ENCODE measurements at regions not wholly inside any gene's neighbourhood (a gene's known extent, or its start where the extent isn't known, plus 50 kb on each side); places are given as distances from the start of the nearest gene placed in this dataset.

DNA sequence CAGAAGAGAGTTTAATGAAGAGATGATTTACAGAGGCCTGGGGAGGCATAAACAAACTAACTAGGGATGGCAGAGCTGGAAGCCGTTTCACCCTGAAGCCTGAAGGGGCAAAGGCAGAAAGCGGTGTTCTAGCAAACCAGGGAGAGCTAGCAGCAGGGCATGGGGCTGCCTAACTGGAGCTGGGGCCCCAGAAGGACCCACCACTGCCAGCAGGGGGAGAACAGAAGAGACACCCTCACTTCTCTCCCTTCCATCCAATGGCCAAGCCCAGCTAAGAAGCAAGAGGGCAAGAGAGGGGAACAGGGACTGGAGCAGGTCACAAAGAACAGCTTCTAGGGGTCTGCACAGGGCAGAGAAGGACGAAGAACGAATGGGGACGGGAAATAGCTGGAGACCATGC is 195.5 kb downstream of the KATNAL1 start:
- TF ChIP-seq EP300 (IDR thresholded peaks at IDR 0.05; ENCODE audit: borderline replicate concordance) (no peak), TAF1 (IDR thresholded peaks at IDR 0.05; ENCODE audit: low read depth) (no peak), CREB1 (IDR thresholded peaks at IDR 0.05; ENCODE audit: low read depth) (no peak), EGR1 (IDR thresholded peaks at IDR 0.05) (no peak), RAD21 (IDR thresholded peaks at IDR 0.05; ENCODE audit: low read depth) (no peak), CEBPB (IDR thresholded peaks at IDR 0.05) (no peak)
- TF ChIP-seq, protein P1, sequence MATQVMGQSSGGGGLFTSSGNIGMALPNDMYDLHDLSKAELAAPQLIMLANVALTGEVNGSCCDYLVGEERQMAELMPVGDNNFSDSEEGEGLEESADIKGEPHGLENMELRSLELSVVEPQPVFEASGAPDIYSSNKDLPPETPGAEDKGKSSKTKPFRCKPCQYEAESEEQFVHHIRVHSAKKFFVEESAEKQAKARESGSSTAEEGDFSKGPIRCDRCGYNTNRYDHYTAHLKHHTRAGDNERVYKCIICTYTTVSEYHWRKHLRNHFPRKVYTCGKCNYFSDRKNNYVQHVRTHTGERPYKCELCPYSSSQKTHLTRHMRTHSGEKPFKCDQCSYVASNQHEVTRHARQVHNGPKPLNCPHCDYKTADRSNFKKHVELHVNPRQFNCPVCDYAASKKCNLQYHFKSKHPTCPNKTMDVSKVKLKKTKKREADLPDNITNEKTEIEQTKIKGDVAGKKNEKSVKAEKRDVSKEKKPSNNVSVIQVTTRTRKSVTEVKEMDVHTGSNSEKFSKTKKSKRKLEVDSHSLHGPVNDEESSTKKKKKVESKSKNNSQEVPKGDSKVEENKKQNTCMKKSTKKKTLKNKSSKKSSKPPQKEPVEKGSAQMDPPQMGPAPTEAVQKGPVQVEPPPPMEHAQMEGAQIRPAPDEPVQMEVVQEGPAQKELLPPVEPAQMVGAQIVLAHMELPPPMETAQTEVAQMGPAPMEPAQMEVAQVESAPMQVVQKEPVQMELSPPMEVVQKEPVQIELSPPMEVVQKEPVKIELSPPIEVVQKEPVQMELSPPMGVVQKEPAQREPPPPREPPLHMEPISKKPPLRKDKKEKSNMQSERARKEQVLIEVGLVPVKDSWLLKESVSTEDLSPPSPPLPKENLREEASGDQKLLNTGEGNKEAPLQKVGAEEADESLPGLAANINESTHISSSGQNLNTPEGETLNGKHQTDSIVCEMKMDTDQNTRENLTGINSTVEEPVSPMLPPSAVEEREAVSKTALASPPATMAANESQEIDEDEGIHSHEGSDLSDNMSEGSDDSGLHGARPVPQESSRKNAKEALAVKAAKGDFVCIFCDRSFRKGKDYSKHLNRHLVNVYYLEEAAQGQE (IDR thresholded peaks at IDR 0.05; ENCODE audit: low read depth): no peak
- TF ChIP-seq, protein P2, sequence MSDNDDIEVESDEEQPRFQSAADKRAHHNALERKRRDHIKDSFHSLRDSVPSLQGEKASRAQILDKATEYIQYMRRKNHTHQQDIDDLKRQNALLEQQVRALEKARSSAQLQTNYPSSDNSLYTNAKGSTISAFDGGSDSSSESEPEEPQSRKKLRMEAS (IDR thresholded peaks at IDR 0.05): no peak

DNA sequence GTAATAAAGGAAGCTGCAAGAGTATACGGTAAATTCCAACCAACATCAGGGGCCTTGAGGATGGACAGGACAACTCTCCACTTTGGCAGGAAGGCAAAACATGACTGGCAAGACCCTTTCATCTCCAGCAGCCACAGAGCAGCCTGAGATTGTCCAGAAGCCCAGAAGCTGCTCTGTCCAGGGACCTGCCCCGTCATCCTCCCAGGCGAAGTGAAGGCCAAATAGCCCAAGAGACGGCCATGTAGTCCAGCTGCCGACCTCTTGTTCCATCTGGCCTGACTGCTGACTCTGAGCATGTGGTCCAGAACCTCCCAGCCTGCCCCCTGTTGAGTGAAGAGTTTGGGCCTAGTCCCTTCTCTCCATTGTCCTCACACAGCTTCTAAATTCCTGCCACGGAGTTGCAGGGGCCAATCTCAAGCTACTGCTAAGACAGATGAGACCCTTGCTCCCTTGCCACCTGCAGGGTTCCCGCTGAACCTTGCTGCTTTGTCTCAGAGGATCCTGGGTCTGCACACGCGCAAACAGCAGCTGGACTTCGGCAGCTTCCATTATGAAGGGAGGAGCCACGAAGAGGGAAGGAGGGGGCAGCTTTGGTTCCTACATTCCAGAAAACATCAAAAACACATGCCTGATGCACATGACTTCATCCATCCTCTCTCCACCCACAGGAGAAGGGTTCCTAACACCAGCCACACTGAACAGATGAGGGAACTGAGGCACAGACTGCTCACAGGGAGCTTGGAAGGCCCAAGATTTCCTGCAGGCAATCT is 196.9 kb downstream of the KATNAL1 start:
- TF ChIP-seq EP300 (IDR thresholded peaks at IDR 0.05; ENCODE audit: borderline replicate concordance): no peak
- TF ChIP-seq NFIC (IDR thresholded peaks at IDR 0.05): no peak
- TF ChIP-seq, protein P2 (IDR thresholded peaks at IDR 0.05): no peak
- TF ChIP-seq CEBPB (IDR thresholded peaks at IDR 0.05): no peak
- no peak for TF ChIP-seq CREB1 (IDR thresholded peaks at IDR 0.05; ENCODE audit: low read depth)
- no peak for TF ChIP-seq TCF12 (IDR thresholded peaks at IDR 0.05; ENCODE audit: low read depth)
- TF ChIP-seq YY1 (IDR thresholded peaks at IDR 0.05; ENCODE audit: low read depth): no peak
- no peak for TF ChIP-seq TAF1 (IDR thresholded peaks at IDR 0.05; ENCODE audit: low read depth)
- TF ChIP-seq FOXM1 (IDR thresholded peaks at IDR 0.05; ENCODE audit: borderline replicate concordance, low read depth): no peak
- TF ChIP-seq ZBTB7A (IDR thresholded peaks at IDR 0.05; ENCODE audit: low read depth): no peak
- no peak for TF ChIP-seq RAD21 (IDR thresholded peaks at IDR 0.05; ENCODE audit: low read depth)
- no peak for TF ChIP-seq EGR1 (IDR thresholded peaks at IDR 0.05)
- TF ChIP-seq, protein P1 (IDR thresholded peaks at IDR 0.05; ENCODE audit: low read depth): no peak
- TF ChIP-seq TEAD4 (IDR thresholded peaks at IDR 0.05): no peak
- TF ChIP-seq, protein P3, sequence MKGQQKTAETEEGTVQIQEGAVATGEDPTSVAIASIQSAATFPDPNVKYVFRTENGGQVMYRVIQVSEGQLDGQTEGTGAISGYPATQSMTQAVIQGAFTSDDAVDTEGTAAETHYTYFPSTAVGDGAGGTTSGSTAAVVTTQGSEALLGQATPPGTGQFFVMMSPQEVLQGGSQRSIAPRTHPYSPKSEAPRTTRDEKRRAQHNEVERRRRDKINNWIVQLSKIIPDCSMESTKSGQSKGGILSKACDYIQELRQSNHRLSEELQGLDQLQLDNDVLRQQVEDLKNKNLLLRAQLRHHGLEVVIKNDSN (IDR thresholded peaks at IDR 0.05): no peak

DNA sequence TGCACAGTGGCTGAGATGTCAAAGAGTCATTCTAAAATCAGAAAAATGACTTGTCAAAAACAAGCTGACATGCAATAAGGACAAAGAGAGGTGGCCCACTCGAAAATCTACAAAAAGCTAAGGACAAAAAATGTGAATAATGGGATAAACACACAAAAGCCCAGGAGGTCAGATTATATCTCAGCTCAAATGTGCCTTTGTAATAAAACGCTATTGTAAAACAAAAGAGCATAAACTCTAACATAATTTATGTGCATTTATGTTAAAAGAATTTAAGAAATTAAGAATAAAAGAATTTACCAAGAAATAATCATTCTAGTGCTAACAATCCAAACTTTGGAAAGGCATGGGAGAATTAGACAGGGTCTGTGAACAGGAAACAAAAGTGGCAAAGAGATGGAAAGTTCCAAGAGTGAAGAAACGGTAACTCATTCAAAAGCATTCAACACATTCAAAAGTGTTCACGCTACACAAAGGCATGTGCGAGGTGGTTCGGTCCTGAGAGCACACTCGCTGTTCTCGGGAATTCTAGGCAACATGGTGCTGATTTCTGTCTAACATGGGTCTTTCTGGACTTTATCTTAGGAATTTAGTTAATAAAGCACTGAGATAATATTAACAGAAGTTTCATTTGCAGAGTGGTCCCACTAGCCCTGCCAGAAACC is 197.7 kb downstream of the KATNAL1 start:
- no peak for TF ChIP-seq EP300 (IDR thresholded peaks at IDR 0.05; ENCODE audit: borderline replicate concordance)
- no peak for TF ChIP-seq TCF12 (IDR thresholded peaks at IDR 0.05; ENCODE audit: low read depth)
- TF ChIP-seq, protein P3 (IDR thresholded peaks at IDR 0.05): no peak
- TF ChIP-seq TEAD4 (IDR thresholded peaks at IDR 0.05): no peak
- TF ChIP-seq YY1 (IDR thresholded peaks at IDR 0.05; ENCODE audit: low read depth): no peak
- no peak for TF ChIP-seq NFIC (IDR thresholded peaks at IDR 0.05)
- no peak for TF ChIP-seq ZBTB7A (IDR thresholded peaks at IDR 0.05; ENCODE audit: low read depth)
- TF ChIP-seq, protein P1 (IDR thresholded peaks at IDR 0.05; ENCODE audit: low read depth): no peak
- TF ChIP-seq CREB1 (IDR thresholded peaks at IDR 0.05; ENCODE audit: low read depth): no peak
- no peak for TF ChIP-seq FOXM1 (IDR thresholded peaks at IDR 0.05; ENCODE audit: borderline replicate concordance, low read depth)
- TF ChIP-seq, protein P2 (IDR thresholded peaks at IDR 0.05): no peak
- no peak for TF ChIP-seq TAF1 (IDR thresholded peaks at IDR 0.05; ENCODE audit: low read depth)
- TF ChIP-seq RAD21 (IDR thresholded peaks at IDR 0.05; ENCODE audit: low read depth): no peak
- no peak for TF ChIP-seq EGR1 (IDR thresholded peaks at IDR 0.05)
- no peak for TF ChIP-seq CEBPB (IDR thresholded peaks at IDR 0.05)

All from Ishikawa (cell line).